Gastrocnemius medialis (tissue), 4 donors: ENCODE measurements at regions not wholly inside any gene's neighbourhood (a gene's known extent, or its start where the extent isn't known, plus 50 kb on each side); places are given as distances from the start of the nearest gene placed in this dataset.

Source experiments
- POLR2A ChIP-seq, 2 donors: fragments of 450-650 bp; IDR thresholded peaks; one replicate each; pipeline ENCODE4 v1.6.1; 2017; ENCODE audit warnings: antibody characterized with exemption in 2 of 2, mild to moderate bottlenecking in 2 of 2, moderate library complexity in 2 of 2
- TF ChIP-seq, protein P1 (sequence below), 5 experiments: fragments of 450-650 bp in 3 of 5; fragments of 200-600 bp in 2 of 5; sonication (generic) in 2 of 5; IDR thresholded peaks in 4 of 5; conservative IDR thresholded peaks in 1 of 5; 1 replicate in 4 of 5; 2 replicates in 1 of 5; pipeline ENCODE4 v1.5.1; 2016 to 2019; ENCODE audit warnings: antibody characterized with exemption in 5 of 5, mild to moderate bottlenecking in 3 of 5, moderate library complexity in 3 of 5

DNA sequence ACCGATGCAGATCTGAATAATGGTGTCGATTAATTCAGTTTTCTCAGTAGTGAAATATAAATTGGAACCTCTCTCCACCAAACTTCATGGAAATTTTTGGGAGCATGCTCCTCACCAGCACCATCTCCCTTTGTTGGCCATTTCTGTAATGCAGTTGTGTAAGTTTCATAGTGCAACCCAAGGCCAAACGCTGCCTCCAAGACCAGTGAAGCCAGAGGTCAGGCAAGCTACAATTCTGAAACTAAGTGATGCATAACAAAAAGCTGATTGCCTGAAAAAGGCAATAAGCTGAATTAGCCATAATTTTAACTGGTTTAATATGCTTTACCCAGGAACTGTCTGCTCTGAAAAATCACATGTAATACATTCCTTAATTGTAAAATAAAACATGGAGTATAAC lies 138.3 kb upstream of the TACR1 start:
- TF ChIP-seq, protein P1, sequence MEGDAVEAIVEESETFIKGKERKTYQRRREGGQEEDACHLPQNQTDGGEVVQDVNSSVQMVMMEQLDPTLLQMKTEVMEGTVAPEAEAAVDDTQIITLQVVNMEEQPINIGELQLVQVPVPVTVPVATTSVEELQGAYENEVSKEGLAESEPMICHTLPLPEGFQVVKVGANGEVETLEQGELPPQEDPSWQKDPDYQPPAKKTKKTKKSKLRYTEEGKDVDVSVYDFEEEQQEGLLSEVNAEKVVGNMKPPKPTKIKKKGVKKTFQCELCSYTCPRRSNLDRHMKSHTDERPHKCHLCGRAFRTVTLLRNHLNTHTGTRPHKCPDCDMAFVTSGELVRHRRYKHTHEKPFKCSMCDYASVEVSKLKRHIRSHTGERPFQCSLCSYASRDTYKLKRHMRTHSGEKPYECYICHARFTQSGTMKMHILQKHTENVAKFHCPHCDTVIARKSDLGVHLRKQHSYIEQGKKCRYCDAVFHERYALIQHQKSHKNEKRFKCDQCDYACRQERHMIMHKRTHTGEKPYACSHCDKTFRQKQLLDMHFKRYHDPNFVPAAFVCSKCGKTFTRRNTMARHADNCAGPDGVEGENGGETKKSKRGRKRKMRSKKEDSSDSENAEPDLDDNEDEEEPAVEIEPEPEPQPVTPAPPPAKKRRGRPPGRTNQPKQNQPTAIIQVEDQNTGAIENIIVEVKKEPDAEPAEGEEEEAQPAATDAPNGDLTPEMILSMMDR (IDR thresholded peaks at IDR 0.05 in 4 of 5, conservative IDR thresholded peaks at IDR 0.05 in 1 of 5), result no peak
- no peak for TF ChIP-seq POLR2A (IDR thresholded peaks at IDR 0.05)
